Epithelial cell of esophagus (primary cell): ENCODE measurements at regions not wholly inside any gene's neighbourhood (a gene's known extent, or its start where the extent isn't known, plus 50 kb on each side); places are given as distances from the start of the nearest gene placed in this dataset.

Experiments used
- DNase-seq: peaks from one replicate; pipeline ENCODE4 v3.0.0; 2010; ENCODE audit warnings: low read depth
- H3K4me3 ChIP-seq: 2 replicates; pipeline ENCODE4 v1.5.1; 2011; ENCODE audit warnings: mild to moderate bottlenecking, low read length, control low read depth
- CTCF ChIP-seq: IDR thresholded peaks from 2 replicates; pipeline ENCODE4 v1.5.1; 2011; ENCODE audit warnings: low read depth, mild to moderate bottlenecking, low read length, control low read depth, inconsistent platforms; ENCODE audit not compliant: insufficient read depth; ENCODE audit errors: missing control alignments

DNA sequence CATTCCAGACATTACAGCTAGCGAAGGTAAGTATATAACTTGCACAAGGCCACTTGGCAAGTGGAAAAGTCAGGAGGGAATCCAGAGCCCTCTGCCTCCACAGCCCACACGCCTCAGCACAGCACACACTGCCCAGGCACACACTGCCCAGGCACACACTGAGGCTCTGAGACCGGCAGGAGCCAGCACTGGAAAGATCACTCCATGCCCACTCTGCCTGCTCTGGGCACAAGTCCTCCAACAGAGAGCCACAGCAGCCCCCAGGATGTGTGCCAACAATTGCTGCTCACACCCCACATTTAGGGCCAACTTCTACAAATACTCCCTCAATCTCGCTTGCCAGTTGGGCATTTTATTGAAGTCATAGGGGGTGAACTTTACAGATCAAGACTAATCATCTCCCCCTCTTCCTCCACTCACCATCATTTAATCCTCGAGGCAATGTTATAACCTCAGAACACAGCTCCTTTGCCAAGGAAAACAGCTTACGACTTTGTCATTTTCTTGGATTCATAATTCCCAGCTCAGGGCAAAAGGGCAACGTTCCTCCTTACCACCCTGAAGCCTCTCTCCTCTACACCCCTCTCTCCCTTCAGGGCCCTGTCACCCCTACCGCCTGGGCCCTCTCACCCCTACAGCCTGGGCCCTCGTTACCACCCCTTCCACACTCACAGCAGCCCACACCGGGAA is 53.0 kb upstream of the TPM1 start:
- no peak overlapping the region for H3K4me3 ChIP-seq
- no peak for TF ChIP-seq CTCF
- DNase-seq = no peak

- peak; percentile 23 for DNase-seq
- no peak overlapping the region for H3K4me3 ChIP-seq
- TF ChIP-seq CTCF = no peak
These were observed 50.8 kb upstream of the TPM1 start for GRCh38 chr15:62991698-62992097.

DNA sequence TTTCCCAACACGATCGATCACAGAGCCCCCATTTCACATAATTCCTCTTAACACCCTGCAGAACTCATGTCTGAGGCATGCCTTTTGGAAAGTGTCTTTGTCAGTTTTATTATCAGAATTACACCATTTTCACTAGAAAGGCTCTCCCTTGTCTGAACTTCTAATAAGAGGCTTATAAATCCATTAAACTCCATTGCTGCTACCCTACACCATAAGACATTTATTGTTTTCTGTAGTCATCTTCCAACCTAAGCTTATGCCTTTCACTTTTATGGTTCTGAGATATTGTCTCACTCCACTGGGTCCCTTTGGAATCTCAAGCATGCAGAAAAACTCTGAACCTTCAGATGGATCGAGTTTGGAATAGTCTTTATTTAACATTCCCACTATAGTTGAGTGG is 50.2 kb upstream of the TPM1 start:
- no peak for DNase-seq
- no peak overlapping the region for H3K4me3 ChIP-seq
- no peak for TF ChIP-seq CTCF
